GM18907 (cell line): ENCODE measurements at regions not wholly inside any gene's neighbourhood (a gene's known extent, or its start where the extent isn't known, plus 50 kb on each side); places are given as distances from the start of the nearest gene placed in this dataset.

Source experiments
- ATAC-seq: cut with Tn5 transposase; IDR thresholded peaks from one replicate; pipeline ENCODE4 v1.9.1; 2021; ENCODE audit warnings: mild to moderate bottlenecking, moderate library complexity; ENCODE audit not compliant: unreplicated experiment

DNA sequence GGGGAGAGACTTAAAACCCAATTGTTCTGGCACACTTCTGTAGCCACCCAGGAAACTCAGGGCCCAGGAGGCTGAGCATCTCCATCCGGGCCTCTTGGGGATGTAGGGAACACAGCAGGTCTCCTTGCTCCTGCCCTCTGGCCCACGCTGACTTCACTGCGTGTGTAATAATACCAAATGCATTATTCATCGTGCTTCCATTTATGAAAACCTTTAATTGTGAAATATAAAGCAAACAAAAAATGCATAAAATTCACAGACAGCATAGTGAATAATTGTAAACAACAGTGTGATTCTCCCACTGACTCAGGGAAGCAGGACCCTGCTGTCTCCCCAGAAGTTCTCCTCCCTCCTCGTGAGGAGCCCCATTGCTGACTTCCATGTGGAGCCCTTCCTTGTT, 70.3 kb upstream of the SHH start:
- ATAC-seq: no peak

DNA sequence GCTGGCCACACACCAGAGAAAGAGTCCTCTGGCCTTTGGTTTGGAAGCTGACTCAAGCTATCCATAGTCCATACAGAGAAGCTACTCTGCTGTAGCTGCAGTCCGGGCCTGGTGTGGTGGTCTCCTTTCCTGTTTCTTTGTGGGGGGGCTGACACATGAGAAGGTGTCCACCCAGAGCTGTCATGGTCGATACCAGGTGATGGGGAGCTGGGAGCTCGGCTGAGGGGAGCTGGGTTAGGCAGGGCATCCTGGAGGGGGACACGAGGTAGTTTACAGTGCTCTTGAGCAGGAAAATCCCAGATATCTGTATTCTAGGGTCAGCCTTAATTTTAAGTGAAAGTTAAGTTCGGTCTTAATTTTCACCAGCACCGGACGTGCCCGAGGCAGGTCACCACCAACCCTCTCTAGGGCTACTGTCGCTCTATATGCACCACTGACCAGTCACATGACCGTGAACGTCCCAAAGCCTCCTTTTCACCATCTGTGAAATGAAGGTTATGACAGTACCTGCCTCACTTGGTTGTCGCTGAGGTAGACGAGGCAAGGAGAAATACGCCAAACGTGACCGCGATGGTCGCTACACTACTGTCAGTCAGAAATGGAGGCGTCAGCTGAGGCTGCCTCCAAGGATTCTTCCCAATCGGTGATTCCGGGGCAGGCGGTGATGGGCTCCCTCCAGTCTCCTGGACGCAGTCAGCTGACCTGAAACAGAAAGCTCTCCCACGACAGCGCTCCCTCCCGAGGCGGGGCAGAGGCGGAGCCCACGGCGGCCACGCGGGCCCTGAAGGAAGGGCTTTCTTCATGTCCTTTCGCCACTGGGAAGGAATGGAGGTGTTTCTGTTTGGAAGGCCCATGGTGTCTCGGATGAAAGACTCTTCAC, 69.4 kb upstream of the SHH start:
- no peak for ATAC-seq

DNA sequence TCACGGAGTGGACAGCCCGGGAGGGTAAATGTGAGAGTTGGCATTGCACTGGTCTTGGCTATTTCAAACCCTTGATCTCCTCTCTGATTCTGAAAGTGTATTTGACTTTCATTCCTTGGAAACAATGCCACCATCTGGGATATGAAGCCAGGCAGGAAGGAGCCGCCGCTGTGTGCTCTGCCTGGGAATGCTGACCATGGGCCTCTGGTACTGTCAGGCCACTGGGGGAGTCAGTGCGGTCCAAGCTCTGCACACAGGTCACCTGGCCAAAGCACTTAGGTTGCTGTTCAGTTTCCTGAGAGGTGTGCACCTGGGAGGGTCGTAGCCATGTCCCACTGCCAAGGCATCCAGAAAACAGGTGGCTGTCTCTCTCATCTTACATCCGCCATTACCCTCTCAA, 68.5 kb upstream of the SHH start:
- ATAC-seq: no peak

GRCh38 chr7:155879592-155879991, 67.3 kb upstream of the SHH start:
- ATAC-seq: no peak

DNA sequence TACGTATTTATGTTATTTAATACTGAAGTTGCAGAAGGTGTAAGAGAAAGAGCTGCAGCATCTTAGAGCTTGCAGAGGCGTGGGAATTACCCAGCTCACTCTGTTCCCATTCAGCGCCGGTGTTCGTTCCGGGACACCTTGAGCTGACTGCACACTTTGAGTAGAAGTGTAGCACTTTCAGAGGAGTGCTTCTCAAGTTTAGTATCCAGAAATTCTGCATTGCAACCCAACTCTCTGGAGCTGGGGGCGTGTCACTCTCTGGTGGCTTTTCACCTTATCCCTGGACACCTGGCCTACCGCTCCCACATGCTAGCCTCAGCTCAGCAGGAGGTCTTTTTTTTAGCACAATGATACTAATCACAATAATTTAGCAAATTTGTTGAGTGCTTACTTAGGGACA, 66.4 kb upstream of the SHH start:
- no peak for ATAC-seq

GRCh38 chr7:155878250-155878649, 66.0 kb upstream of the SHH start:
- no peak for ATAC-seq

- no peak for ATAC-seq
Observed at GRCh38 chr7:155877167-155877566, 64.9 kb upstream of the SHH start.

GRCh38 chr7:155874411-155874810, 62.1 kb upstream of the SHH start:
- ATAC-seq: no peak

DNA sequence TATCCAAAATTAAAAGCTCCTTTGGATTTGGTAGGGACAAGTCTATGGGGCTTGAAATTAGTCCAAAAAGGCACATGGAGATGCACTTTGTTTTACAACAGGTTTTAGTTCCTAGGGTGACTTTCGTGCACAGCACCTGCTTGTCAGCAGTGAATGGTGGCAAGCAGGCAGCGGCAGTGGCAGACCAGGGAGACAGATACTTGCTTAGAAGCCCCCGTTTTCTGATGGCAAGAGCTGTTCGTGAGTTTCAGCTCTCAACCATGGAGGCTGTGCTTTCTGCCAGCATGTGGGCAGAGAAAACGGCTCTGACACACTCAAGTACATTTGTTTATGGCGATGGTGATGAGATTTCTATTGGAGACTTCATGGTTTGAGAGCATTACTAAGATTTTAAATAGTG, 61.7 kb upstream of the SHH start:
- ATAC-seq: no peak

DNA sequence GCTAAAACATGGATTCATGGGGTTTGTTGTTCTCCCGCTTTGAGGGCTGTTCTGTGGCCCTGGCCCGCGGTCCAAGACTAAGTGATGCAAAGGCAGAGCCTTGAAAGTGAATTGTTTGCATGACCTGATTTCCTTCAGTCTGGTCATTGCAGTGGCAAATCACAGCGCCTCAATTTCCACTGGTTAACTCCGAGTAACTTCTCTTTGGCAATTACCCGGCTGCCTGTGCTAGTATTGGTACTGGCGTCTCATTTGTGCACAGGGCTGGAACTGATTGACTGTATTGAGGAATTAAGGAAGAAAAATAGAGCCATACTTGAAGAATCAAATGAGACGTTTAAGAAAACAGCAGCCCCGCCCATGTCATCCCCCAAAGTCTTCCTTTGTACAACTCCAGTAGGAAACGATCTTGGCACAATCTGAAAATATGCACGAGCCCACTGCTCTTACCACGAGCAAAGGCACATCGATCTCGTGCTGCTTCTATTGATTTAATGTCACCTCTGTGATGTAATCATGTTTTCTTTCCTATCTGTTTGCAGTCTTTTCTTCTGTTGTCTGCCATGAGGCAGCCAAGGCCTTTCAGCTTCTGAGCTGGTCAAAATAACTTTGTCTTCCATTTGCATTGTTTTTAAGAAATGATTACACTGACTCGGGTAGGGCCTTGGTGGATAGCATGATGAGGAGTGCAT, 60.6 kb upstream of the SHH start:
- no peak for ATAC-seq

DNA sequence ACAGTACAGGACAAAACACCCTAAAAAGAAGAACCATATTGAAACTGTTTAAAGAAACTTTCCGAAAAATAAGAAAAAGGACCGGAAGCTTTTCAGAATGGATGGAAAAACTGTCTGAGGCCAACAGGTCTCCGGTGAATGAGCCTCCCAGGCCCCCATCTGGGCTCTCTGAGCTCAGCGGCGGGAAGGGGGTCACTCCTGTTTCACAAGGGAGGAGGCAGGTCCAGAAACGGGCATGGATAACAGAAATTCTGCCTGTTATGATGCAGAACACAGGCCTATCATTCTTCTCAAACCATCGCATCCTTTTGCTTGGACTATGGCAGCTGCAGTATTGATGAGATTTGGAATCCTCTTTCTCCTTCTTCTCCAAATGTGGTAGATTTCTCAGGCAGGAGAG, 58.9 kb upstream of the SHH start:
- ATAC-seq: no peak

DNA sequence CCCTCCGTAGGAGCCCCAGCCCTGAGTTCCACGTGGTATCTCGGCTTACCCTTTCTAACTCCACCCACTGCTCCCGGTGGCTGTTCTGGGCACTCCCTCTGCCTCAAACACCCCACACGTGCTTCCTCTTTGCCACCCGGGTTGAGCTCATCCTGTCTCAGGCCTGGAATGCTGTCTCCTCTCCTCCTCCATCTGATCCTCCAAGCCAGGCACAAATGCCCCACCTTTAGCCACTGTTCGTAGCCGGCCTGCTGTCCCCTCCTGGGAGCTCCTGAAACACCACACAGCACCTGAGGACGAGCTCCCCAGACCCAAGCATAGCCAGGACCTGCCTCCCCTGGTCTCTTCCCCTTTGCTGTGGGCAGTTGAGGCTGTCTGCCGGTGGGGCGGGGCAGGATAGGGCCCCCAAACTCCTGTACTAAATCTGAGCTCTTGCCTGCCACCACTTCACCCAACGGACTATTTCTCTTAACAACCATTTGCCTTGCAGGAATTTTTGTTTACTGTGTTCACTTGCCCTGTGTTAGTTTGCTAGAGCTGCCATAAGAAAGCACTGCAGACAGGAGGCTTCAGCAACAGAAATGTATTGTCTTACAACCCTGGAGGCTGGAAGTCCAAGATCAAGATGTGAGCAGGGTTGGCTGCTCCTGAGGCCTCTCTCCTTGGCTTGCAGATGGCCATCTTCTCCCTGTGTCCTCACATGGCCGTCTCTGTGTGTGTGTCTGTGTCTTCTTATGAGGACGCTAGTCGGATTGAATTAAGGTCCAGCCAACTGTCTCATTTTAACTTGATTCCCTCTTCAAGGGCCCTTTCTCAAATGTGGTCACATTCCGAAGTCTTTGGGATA, 58.3 kb upstream of the SHH start:
- no peak for ATAC-seq

GRCh38 chr7:155869784-155870076, 57.5 kb upstream of the SHH start:
- no peak for ATAC-seq

DNA sequence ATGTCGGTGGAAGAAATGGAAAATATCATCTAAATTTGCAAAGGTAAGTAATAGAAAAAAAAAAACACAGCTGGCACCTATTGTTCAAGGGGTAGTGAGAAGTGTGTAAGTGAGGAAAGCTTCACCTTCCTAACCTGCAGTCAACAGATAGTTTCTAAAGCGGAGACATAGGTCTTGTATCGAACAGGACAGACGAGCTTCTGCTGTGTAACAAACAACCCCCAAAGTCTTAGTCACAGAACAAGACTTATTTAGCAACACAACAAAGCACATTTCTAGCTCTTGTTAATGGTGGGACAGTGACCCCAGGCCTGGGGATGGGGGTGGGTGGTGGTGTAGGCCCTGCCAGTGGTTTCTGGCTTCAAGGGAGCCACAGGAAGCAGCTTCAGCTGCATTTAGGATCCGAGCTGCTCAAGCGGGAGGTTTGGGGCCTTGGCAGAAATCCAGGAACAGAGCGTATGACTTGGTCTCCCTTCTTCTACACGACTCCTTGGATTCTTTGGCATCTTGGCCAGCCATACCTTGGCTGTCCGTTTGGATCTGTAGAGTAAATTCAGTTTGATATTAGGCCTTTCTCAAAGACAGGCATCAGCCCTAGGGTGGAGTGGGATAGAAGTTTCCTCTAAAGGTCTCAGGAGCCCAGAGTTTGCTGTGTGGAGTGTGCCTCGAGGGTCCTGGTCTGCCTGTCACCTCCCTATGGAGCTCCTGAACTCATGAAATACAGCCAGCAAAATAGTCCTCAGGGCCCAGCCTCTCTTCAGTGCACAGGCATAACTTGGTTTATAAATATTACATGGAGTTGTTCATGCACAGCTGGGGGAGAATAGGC, 56.9 kb upstream of the SHH start:
- no peak for ATAC-seq

DNA sequence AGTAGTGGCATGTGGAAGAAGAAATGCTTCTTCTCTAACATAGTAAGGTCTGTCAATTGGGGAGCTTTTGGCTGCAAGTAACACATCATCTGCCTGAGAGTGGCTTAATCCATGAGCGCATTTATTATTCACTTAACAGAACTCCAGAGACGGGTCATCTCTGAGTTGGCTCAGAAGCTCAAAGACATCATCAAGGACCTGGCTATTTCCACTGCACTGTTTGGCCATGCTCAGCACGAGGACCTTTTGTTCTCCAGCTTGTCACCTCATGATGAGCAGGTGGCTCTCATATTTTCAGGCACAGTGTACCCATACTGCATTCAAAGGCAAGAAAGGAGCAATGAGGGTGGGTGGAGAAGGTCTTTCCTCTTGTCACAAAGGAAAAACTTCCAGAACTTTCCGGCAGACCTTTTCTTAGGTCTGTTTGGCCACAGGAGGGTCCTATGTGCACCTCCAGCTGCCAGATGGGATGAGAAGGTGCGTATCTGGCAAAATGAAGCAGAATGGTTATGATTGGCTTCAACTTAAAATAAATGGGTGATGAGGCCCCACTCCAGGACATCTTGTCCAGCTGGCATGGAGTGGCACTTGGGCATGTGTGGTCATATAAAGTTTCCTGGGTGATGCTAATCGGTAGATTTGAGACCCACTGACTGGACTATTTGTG, 55.6 kb upstream of the SHH start:
- ATAC-seq: no peak

- ATAC-seq: no peak
Observed at GRCh38 chr7:155867280-155867679, 55.0 kb upstream of the SHH start.

DNA sequence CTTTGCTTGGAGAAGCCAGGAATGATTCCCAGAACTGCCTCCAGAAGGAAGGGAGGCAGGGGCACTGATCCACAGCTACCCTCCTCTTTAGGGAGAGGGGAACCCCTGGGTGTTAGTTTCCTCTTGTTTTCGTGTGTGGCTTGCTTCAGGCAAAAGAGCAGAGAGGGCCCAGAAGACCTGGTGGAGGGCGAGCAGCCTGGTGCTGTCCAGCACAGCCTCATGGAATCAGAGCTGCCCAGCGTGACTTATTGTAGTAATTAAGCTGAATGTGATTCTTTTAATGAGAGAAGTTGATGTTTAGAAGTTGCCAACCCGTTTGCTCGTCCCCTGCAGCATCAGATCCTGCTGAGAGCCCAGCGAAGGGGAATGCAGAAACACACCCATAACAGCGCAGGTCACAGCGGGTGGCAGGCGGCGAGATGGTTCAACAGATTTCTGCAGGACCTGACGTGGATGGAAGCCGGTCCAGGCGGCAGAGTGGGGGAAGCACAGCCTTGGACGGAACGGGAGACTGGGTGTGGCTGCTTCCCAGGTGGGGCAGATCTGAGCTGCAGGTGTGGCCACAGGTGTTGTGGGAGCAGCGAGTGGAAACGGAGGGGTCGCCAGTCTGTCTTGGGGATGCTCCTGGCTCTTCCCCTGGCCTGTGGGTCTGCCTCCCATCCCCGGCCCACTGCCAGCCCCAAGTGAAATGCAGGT, 53.7 kb upstream of the SHH start:
- no peak for ATAC-seq

- no peak for ATAC-seq
Observed at GRCh38 chr7:155864991-155865690, 52.9 kb upstream of the SHH start.
